ENCODE measurements at regions not wholly inside any gene's neighbourhood (a gene's known extent, or its start where the extent isn't known, plus 50 kb on each side); places are given as distances from the start of the nearest gene placed in this dataset.
"Not testable (repeated sequence)": the region's sequence is repeated elsewhere in the genome, so short reads cannot be mapped to it uniquely, and the experiment has no call there.

- no peak for DNase-seq
These were observed 333.7 kb downstream of the RAD51AP2 start for GRCh38 chr2:17184512-17184911.

- DNase-seq, result no peak
These were observed 335.8 kb downstream of the RAD51AP2 start for GRCh38 chr2:17182399-17182798.

GRCh38 chr2:17181051-17181752, 337.0 kb downstream of the RAD51AP2 start:
- DNase-seq, result peak; percentile 70 to 71

GRCh38 chr2:17179145-17179808, 339.0 kb downstream of the RAD51AP2 start:
- no peak for DNase-seq

- DNase-seq, result no peak
These were observed 341.2 kb downstream of the RAD51AP2 start for GRCh38 chr2:17177088-17177487.

GRCh38 chr2:17171446-17172049, 346.7 kb downstream of the RAD51AP2 start:
- DNase-seq, result peak; percentile 48 to 68

GRCh38 chr2:17166506-17166905, 351.7 kb downstream of the RAD51AP2 start:
- DNase-seq, result peak; percentile 60 to 77

GRCh38 chr2:17164550-17164949, 353.7 kb downstream of the RAD51AP2 start:
- no peak for DNase-seq

- no peak for DNase-seq
These were observed 354.6 kb downstream of the RAD51AP2 start for GRCh38 chr2:17163638-17164037.

GRCh38 chr2:17162713-17163112, 355.5 kb downstream of the RAD51AP2 start:
- DNase-seq, result peak; percentile 83 to 89

- DNase-seq, result no peak
These were observed 357.6 kb downstream of the RAD51AP2 start for GRCh38 chr2:17160594-17160993.

- no peak for DNase-seq
These were observed 362.2 kb downstream of the RAD51AP2 start for GRCh38 chr2:17156086-17156485.

- no peak for DNase-seq
These were observed 368.3 kb downstream of the RAD51AP2 start for GRCh38 chr2:17149945-17150344.

GRCh38 chr2:17148407-17149145, 369.7 kb downstream of the RAD51AP2 start:
- DNase-seq, result peak in 1 of 2 experiments; percentile 64

- no peak for DNase-seq
These were observed 371.9 kb downstream of the RAD51AP2 start for GRCh38 chr2:17146358-17146757.

GRCh38 chr2:17136877-17137276, 381.4 kb downstream of the RAD51AP2 start:
- DNase-seq, result no peak

- no peak for DNase-seq
These were observed 382.0 kb downstream of the RAD51AP2 start for GRCh38 chr2:17136231-17136630.

- DNase-seq, result no peak
These were observed 382.6 kb downstream of the RAD51AP2 start for GRCh38 chr2:17135619-17136018.

GRCh38 chr2:17133052-17133671, 385.1 kb downstream of the RAD51AP2 start:
- peak; percentile 54 to 75 for DNase-seq

- not testable (repeated sequence) for DNase-seq
These were observed 387.6 kb downstream of the RAD51AP2 start for GRCh38 chr2:17130627-17131026.

GRCh38 chr2:17125989-17126620, 392.1 kb downstream of the RAD51AP2 start:
- no peak for DNase-seq

- no peak for DNase-seq
These were observed 393.5 kb downstream of the RAD51AP2 start for GRCh38 chr2:17124575-17125318.

Data from NCI-H526 (cell line).